ENCODE measurements at regions not wholly inside any gene's neighbourhood (a gene's known extent, or its start where the extent isn't known, plus 50 kb on each side); places are given as distances from the start of the nearest gene placed in this dataset.

DNA sequence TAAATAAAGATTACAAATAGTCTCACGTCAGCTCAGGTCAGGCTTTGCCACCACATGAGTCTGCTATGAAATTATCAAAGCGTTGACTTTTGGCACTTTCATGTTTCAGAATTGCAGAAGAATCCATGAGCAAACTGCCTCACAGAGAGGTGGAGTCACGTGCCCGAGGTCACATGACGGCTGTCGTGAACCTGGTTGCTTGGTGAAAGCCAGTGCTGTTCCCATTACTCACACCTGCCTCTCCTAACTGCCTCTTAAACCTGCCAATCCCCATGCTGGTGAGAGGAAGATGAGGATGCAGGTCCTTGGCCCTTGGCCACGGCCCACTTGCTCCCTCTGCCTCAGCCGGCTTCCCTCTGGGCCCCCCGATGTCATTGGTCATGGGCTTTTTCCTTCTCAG lies 272.7 kb downstream of the BCL11B start:
- TF ChIP-seq, protein P1, sequence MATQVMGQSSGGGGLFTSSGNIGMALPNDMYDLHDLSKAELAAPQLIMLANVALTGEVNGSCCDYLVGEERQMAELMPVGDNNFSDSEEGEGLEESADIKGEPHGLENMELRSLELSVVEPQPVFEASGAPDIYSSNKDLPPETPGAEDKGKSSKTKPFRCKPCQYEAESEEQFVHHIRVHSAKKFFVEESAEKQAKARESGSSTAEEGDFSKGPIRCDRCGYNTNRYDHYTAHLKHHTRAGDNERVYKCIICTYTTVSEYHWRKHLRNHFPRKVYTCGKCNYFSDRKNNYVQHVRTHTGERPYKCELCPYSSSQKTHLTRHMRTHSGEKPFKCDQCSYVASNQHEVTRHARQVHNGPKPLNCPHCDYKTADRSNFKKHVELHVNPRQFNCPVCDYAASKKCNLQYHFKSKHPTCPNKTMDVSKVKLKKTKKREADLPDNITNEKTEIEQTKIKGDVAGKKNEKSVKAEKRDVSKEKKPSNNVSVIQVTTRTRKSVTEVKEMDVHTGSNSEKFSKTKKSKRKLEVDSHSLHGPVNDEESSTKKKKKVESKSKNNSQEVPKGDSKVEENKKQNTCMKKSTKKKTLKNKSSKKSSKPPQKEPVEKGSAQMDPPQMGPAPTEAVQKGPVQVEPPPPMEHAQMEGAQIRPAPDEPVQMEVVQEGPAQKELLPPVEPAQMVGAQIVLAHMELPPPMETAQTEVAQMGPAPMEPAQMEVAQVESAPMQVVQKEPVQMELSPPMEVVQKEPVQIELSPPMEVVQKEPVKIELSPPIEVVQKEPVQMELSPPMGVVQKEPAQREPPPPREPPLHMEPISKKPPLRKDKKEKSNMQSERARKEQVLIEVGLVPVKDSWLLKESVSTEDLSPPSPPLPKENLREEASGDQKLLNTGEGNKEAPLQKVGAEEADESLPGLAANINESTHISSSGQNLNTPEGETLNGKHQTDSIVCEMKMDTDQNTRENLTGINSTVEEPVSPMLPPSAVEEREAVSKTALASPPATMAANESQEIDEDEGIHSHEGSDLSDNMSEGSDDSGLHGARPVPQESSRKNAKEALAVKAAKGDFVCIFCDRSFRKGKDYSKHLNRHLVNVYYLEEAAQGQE (IDR thresholded peaks at IDR 0.05; ENCODE audit: insufficient replicate concordance, low read depth), result no peak
- TF ChIP-seq SPI1 (IDR thresholded peaks at IDR 0.05; ENCODE audit: borderline replicate concordance, low read depth) (no peak), GABPA (IDR thresholded peaks at IDR 0.05; ENCODE audit: low read depth) (no peak), POLR2AphosphoS5 (IDR thresholded peaks at IDR 0.05; ENCODE audit: low read depth) (no peak)
- TF ChIP-seq, protein P2, sequence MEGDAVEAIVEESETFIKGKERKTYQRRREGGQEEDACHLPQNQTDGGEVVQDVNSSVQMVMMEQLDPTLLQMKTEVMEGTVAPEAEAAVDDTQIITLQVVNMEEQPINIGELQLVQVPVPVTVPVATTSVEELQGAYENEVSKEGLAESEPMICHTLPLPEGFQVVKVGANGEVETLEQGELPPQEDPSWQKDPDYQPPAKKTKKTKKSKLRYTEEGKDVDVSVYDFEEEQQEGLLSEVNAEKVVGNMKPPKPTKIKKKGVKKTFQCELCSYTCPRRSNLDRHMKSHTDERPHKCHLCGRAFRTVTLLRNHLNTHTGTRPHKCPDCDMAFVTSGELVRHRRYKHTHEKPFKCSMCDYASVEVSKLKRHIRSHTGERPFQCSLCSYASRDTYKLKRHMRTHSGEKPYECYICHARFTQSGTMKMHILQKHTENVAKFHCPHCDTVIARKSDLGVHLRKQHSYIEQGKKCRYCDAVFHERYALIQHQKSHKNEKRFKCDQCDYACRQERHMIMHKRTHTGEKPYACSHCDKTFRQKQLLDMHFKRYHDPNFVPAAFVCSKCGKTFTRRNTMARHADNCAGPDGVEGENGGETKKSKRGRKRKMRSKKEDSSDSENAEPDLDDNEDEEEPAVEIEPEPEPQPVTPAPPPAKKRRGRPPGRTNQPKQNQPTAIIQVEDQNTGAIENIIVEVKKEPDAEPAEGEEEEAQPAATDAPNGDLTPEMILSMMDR (IDR thresholded peaks at IDR 0.05; ENCODE audit: insufficient read depth, low read length), result no peak
- Histone ChIP-seq H3K27ac (replicated peaks) (no peak overlapping the region), H3K4me3 (replicated peaks; ENCODE audit: insufficient read depth, low read length) (no peak overlapping the region), H3K27me3 (ENCODE audit: insufficient read depth, poor library complexity, severe bottlenecking) (no peaks in the 10 kb centered on the region)
- no peak for DNase-seq (ENCODE audit: low read depth in 1 of 2, low spot score in 1 of 2)

DNA sequence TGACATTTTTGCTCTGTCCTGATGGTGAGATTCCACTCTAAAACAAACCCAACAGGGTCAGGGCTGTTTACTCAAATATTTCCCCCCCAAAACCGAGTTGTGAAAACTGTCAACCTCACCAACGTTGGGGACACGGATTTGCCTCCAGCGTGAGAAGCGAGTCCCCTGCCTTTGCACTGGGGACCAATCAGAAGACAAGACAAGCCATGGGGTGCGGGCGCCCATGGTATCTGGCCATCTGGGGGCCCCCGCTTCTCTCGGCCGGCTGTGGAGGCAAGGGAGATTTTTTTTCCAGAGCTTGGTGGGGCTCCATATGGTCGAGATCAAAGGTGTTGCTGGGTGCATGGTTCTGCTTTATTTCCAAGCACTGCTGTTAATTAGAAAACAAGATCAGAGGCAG lies 272.1 kb downstream of the BCL11B start:
- TF ChIP-seq, protein P2 (IDR thresholded peaks at IDR 0.05; ENCODE audit: insufficient read depth, low read length), result no peak
- TF ChIP-seq, protein P1 (IDR thresholded peaks at IDR 0.05; ENCODE audit: insufficient replicate concordance, low read depth), result no peak
- TF ChIP-seq SPI1 (IDR thresholded peaks at IDR 0.05; ENCODE audit: borderline replicate concordance, low read depth), result no peak
- TF ChIP-seq POLR2AphosphoS5 (IDR thresholded peaks at IDR 0.05; ENCODE audit: low read depth), result no peak
- TF ChIP-seq GABPA (IDR thresholded peaks at IDR 0.05; ENCODE audit: low read depth), result no peak
- Histone ChIP-seq H3K27me3 (ENCODE audit: insufficient read depth, poor library complexity, severe bottlenecking) (no peaks in the 10 kb centered on the region), H3K4me3 (replicated peaks; ENCODE audit: insufficient read depth, low read length) (no peak overlapping the region), H3K27ac (replicated peaks) (no peak overlapping the region)
- DNase-seq (ENCODE audit: low read depth in 1 of 2, low spot score in 1 of 2), result no peak

DNA sequence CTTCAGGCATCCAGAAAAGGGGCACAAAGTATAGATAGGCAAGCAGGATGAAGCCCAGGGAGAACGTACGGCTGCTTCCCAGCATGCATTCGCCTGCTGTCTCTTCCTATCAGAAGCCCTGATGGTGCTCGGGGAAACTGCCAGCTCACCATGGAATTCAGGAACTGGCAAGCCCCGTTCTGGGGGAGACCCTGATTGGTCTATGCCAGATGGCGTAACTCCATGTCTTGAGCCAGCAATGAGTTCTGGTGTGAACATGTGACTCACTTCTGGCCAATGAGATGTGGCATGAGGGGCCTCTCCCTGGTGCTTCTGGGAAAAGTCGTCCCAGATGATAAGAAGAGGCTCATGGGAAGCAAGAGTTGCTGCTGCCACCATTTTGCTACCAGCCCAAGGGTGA lies 270.8 kb downstream of the BCL11B start:
- no peaks in the 10 kb centered on the region for H3K27me3 ChIP-seq (ENCODE audit: insufficient read depth, poor library complexity, severe bottlenecking)
- no peak overlapping the region for H3K4me3 ChIP-seq (replicated peaks; ENCODE audit: insufficient read depth, low read length)
- DNase-seq (ENCODE audit: low read depth in 1 of 2, low spot score in 1 of 2), result no peak
- TF ChIP-seq, protein P1 (IDR thresholded peaks at IDR 0.05; ENCODE audit: insufficient replicate concordance, low read depth), result no peak
- TF ChIP-seq POLR2AphosphoS5 (IDR thresholded peaks at IDR 0.05; ENCODE audit: low read depth), result no peak
- TF ChIP-seq, protein P2 (IDR thresholded peaks at IDR 0.05; ENCODE audit: insufficient read depth, low read length), result no peak
- no peak for TF ChIP-seq SPI1 (IDR thresholded peaks at IDR 0.05; ENCODE audit: borderline replicate concordance, low read depth)
- no peak for TF ChIP-seq GABPA (IDR thresholded peaks at IDR 0.05; ENCODE audit: low read depth)
- H3K27ac ChIP-seq (replicated peaks), result no peak overlapping the region
